Left lung (tissue), 4 donors: ENCODE measurements at regions not wholly inside any gene's neighbourhood (a gene's known extent, or its start where the extent isn't known, plus 50 kb on each side); places are given as distances from the start of the nearest gene placed in this dataset.

ENCODE experiments used
- ATAC-seq: fragments of 200-7000 bp; cut with Tn5 transposase; one replicate; pipeline ENCODE4 v1.9.1; 2020; ENCODE audit warnings: moderate library complexity
- DNase-seq, 4 donors: peaks; one replicate each; pipeline ENCODE4 v3.0.0-alpha.2; 2013 to 2020
- H3K27ac ChIP-seq, 2 donors: fragments of 200-600 bp; sonication (generic) in 1 of 2; one replicate each; pipeline versions ENCODE4 v1.5.0 to v1.8.0; 2020 to 2021
- H3K27me3 ChIP-seq, 2 donors: fragments of 200-600 bp; sonication (generic) in 1 of 2; one replicate each; pipeline versions ENCODE4 v1.5.0 to v1.8.0; 2020 to 2021
- H3K36me3 ChIP-seq, 2 donors: fragments of 200-600 bp; sonication (generic) in 1 of 2; one replicate each; pipeline versions ENCODE4 v1.5.0 to v1.8.0; 2020 to 2021
- H3K4me1 ChIP-seq, 2 donors: fragments of 200-600 bp; one replicate each; pipeline ENCODE4 v1.8.0; 2021
- H3K4me3 ChIP-seq, 2 donors: fragments of 200-600 bp; sonication (generic) in 1 of 2; one replicate each; pipeline versions ENCODE4 v1.5.0 to v1.8.0; 2020 to 2021; ENCODE audit warnings: mild to moderate bottlenecking in 1 of 2
- H3K9me3 ChIP-seq, 2 donors: fragments of 200-600 bp; sonication (generic) in 1 of 2; one replicate each; pipeline versions ENCODE4 v1.5.0 to v1.8.0; 2020 to 2021
- CTCF ChIP-seq, 2 donors: fragments of 200-600 bp; sonication (generic) in 1 of 2; IDR thresholded peaks; one replicate each; pipeline versions ENCODE4 v1.5.0 to v1.8.0; 2021; ENCODE audit warnings: antibody characterized with exemption in 2 of 2
- intact Hi-C, 2 donors: fragments of 100-400 bp; cut with DNase I; formaldehyde crosslinking; loops; one replicate each; pipeline versions ENCODE4 v1.11.2 to v1.14.2; 2022
- donor health status: DM: no; HTN: yes; CAD: no.
- donor health status: DM: no; HTN: no; CAD: no.

GRCh38 chr2:3038636-3039035 is 339.0 kb downstream of the EIPR1 start:
- intact Hi-C loops = no loop called here
- Histone ChIP-seq H3K36me3 (no peaks in the 10 kb centered on the region), H3K27me3 (peaks cover 0 to 3% of the 10 kb centered on the region in 2 donors), H3K9me3 (no peaks in the 10 kb centered on the region), H3K4me3 (no peak overlapping the region), H3K27ac (no peak overlapping the region), H3K4me1 (no peaks in the 10 kb centered on the region)
- TF ChIP-seq CTCF (IDR thresholded peaks at IDR 0.05) = no peak
- DNase-seq (no peak), ATAC-seq (no peak)

- TF ChIP-seq CTCF (IDR thresholded peaks at IDR 0.05) = no peak
- Histone ChIP-seq H3K9me3 (no peaks in the 10 kb centered on the region), H3K27me3 (peaks cover 0 to 3% of the 10 kb centered on the region in 2 donors), H3K27ac (no peak overlapping the region), H3K4me1 (no peaks in the 10 kb centered on the region), H3K4me3 (no peak overlapping the region), H3K36me3 (no peaks in the 10 kb centered on the region)
- ATAC-seq = no peak
- DNase-seq = no peak
- intact Hi-C loops = no loop called here
These were observed 340.1 kb downstream of the EIPR1 start for GRCh38 chr2:3037196-3038194.

GRCh38 chr2:3036432-3037125 is 341.0 kb downstream of the EIPR1 start:
- Histone ChIP-seq H3K4me3 (no peak overlapping the region), H3K9me3 (no peaks in the 10 kb centered on the region), H3K36me3 (no peaks in the 10 kb centered on the region), H3K27me3 (no peaks in the 10 kb centered on the region), H3K27ac (no peak overlapping the region), H3K4me1 (no peaks in the 10 kb centered on the region)
- TF ChIP-seq CTCF (IDR thresholded peaks at IDR 0.05) = no peak
- DNase-seq = no peak
- intact Hi-C loops = no loop called here
- no peak for ATAC-seq

- Histone ChIP-seq H3K27ac (no peak overlapping the region), H3K36me3 (no peaks in the 10 kb centered on the region), H3K4me3 (no peak overlapping the region), H3K9me3 (peaks cover 0 to 4% of the 10 kb centered on the region in 2 donors), H3K4me1 (no peaks in the 10 kb centered on the region), H3K27me3 (no peaks in the 10 kb centered on the region)
- DNase-seq (no peak), ATAC-seq (no peak)
- TF ChIP-seq CTCF (IDR thresholded peaks at IDR 0.05) = no peak
- intact Hi-C loops = no loop called here
These were observed 342.1 kb downstream of the EIPR1 start for GRCh38 chr2:3035385-3036050.

GRCh38 chr2:3034856-3035255 is 342.8 kb downstream of the EIPR1 start:
- Histone ChIP-seq H3K9me3 (peaks cover 0 to 7% of the 10 kb centered on the region in 2 donors), H3K4me3 (no peak overlapping the region), H3K27ac (no peak overlapping the region), H3K4me1 (no peaks in the 10 kb centered on the region), H3K27me3 (no peaks in the 10 kb centered on the region), H3K36me3 (no peaks in the 10 kb centered on the region)
- no peak for TF ChIP-seq CTCF (IDR thresholded peaks at IDR 0.05)
- no peak for ATAC-seq
- no peak for DNase-seq
- intact Hi-C loops = no loop called here
